SU-DHL-6 (cell line): ENCODE measurements at regions not wholly inside any gene's neighbourhood (a gene's known extent, or its start where the extent isn't known, plus 50 kb on each side); places are given as distances from the start of the nearest gene placed in this dataset.

ENCODE experiments used
- H2AFZ ChIP-seq: fragments of 200-600 bp; sonication (generic); 2 replicates; pipeline ENCODE4 v1.6.1; 2014; ENCODE audit warnings: low read depth, mild to moderate bottlenecking, moderate library complexity, mixed read lengths, antibody characterized with exemption, low read length; ENCODE audit not compliant: severe bottlenecking
- H3F3A ChIP-seq: fragments of 200-600 bp; shearing (Covaris generic); 2 replicates; pipeline ENCODE4 v1.6.0; 2016; ENCODE audit warnings: antibody characterized with exemption, mild to moderate bottlenecking; ENCODE audit not compliant: insufficient read depth
- H3K27ac ChIP-seq: fragments of 200-600 bp; sonication (generic); 2 replicates; pipeline ENCODE4 v1.5.1; 2016; ENCODE audit warnings: low read depth, mild to moderate bottlenecking, low read length, moderate library complexity, mixed read lengths
- H3K27me3 ChIP-seq: fragments of 200-600 bp; sonication (generic), shearing (Covaris generic); 2 replicates; pipeline ENCODE4 v1.6.0; 2014; ENCODE audit warnings: mild to moderate bottlenecking, low read length
- H3K36me3 ChIP-seq: fragments of 200-600 bp; sonication (generic); 2 replicates; pipeline ENCODE4 v1.6.1; 2014; ENCODE audit warnings: mild to moderate bottlenecking, low read length, mixed read lengths
- H3K4me2 ChIP-seq: fragments of 300-600, 200-600 bp; shearing (Covaris generic), sonication (generic); 2 replicates; pipeline ENCODE4 v1.6.0; 2014; ENCODE audit warnings: low read length, low read depth, mild to moderate bottlenecking; ENCODE audit not compliant: poor library complexity, severe bottlenecking
- H3K4me3 ChIP-seq: fragments of 200-600 bp; sonication (generic); 2 replicates; pipeline ENCODE4 v1.5.1; 2014; ENCODE audit warnings: antibody characterized with exemption, low read length, mild to moderate bottlenecking, mixed read lengths; ENCODE audit not compliant: insufficient read depth, poor library complexity, severe bottlenecking
- H3K79me2 ChIP-seq: fragments of 200-600 bp; sonication (generic); 2 replicates; pipeline ENCODE4 v1.6.1; 2014; ENCODE audit warnings: mild to moderate bottlenecking, low read length, moderate library complexity; ENCODE audit not compliant: insufficient read depth
- H3K9ac ChIP-seq: fragments of 200-600 bp; sonication (generic); 2 replicates; pipeline ENCODE4 v1.7.0; 2014; ENCODE audit warnings: mild to moderate bottlenecking, low read length
- H3K9me2 ChIP-seq: fragments of 200-600 bp; sonication (generic); replicated peaks from 2 replicates; pipeline ENCODE4 v1.6.1; 2014; ENCODE audit warnings: low read length; ENCODE audit not compliant: insufficient read depth
- H3K9me3 ChIP-seq: fragments of 200-600 bp; sonication (generic); 2 replicates; pipeline ENCODE4 v1.6.1; 2014; ENCODE audit warnings: low read length, mixed read lengths; ENCODE audit not compliant: insufficient read depth
- H4K20me1 ChIP-seq: fragments of 200-600 bp; sonication (generic); 2 replicates; pipeline ENCODE4 v1.6.1; 2014; ENCODE audit warnings: low read depth, mild to moderate bottlenecking, antibody characterized with exemption, low read length, moderate library complexity, mixed read lengths
- EZH2phosphoT487 ChIP-seq: fragments of 200-600 bp; sonication (generic), shearing (Covaris generic); conservative IDR thresholded peaks from 2 replicates; pipeline ENCODE4 v1.6.1; 2018; ENCODE audit warnings: mild to moderate bottlenecking, antibody characterized with exemption, low read length, moderate library complexity, mixed read lengths
- TF ChIP-seq, protein P1 (sequence below): fragments of 200-600 bp; sonication (generic); IDR thresholded peaks from one replicate; pipeline ENCODE4 v1.5.1; 2017; ENCODE audit warnings: antibody characterized with exemption, mild to moderate bottlenecking, low read length, moderate library complexity; ENCODE audit not compliant: insufficient read depth, poor library complexity, severe bottlenecking

- Histone ChIP-seq H3K9me3 (no peaks in the 10 kb centered on the region), H3K9me2 (no peaks in the 10 kb centered on the region), H4K20me1 (no peaks in the 10 kb centered on the region), H3F3A (no peaks in the 10 kb centered on the region), H3K27me3 (no peaks in the 10 kb centered on the region), H3K79me2 (no peaks in the 10 kb centered on the region), H3K9ac (no peak overlapping the region), H3K36me3 (no peaks in the 10 kb centered on the region), H3K4me3 (no peak overlapping the region), H3K4me2 (no peak overlapping the region), H2AFZ (no peak overlapping the region), H3K27ac (no peak overlapping the region)
- no peak for TF ChIP-seq EZH2phosphoT487
- TF ChIP-seq, protein P1, sequence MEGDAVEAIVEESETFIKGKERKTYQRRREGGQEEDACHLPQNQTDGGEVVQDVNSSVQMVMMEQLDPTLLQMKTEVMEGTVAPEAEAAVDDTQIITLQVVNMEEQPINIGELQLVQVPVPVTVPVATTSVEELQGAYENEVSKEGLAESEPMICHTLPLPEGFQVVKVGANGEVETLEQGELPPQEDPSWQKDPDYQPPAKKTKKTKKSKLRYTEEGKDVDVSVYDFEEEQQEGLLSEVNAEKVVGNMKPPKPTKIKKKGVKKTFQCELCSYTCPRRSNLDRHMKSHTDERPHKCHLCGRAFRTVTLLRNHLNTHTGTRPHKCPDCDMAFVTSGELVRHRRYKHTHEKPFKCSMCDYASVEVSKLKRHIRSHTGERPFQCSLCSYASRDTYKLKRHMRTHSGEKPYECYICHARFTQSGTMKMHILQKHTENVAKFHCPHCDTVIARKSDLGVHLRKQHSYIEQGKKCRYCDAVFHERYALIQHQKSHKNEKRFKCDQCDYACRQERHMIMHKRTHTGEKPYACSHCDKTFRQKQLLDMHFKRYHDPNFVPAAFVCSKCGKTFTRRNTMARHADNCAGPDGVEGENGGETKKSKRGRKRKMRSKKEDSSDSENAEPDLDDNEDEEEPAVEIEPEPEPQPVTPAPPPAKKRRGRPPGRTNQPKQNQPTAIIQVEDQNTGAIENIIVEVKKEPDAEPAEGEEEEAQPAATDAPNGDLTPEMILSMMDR, result no peak
Observed at GRCh38 chr16:51474414-51475091, 323.5 kb upstream of the SALL1 start.

DNA sequence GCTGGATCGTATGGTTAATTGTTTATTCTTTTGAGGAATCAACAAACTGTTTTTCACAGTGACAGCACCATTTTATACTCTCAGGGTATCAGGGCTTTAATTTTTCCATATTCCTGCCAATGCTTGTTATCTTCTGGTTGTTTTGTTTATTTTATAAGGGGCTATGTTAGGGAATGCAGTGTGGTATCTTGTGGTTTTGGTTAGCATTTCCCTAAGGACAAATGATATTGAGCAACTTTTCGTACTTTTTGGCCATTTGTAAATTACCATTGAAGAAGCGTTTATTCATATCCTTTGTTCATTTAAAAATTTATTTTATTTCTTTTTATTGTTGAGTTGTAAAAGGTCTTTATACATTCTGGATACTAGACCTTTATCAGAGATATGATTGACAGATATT, 322.0 kb upstream of the SALL1 start:
- Histone ChIP-seq H3K36me3 (no peaks in the 10 kb centered on the region), H3K9ac (no peak overlapping the region), H3K79me2 (no peaks in the 10 kb centered on the region), H3F3A (no peaks in the 10 kb centered on the region), H3K27ac (no peak overlapping the region), H3K4me2 (no peak overlapping the region), H3K27me3 (no peaks in the 10 kb centered on the region), H4K20me1 (no peaks in the 10 kb centered on the region), H3K9me3 (no peaks in the 10 kb centered on the region), H3K9me2 (no peaks in the 10 kb centered on the region), H2AFZ (no peak overlapping the region), H3K4me3 (no peak overlapping the region)
- TF ChIP-seq EZH2phosphoT487, result no peak
- TF ChIP-seq, protein P1, result no peak

GRCh38 chr16:51470492-51470891, 319.4 kb upstream of the SALL1 start:
- H3K4me2 ChIP-seq, result no peak overlapping the region
- no peaks in the 10 kb centered on the region for H3F3A ChIP-seq
- no peaks in the 10 kb centered on the region for H3K9me2 ChIP-seq
- H3K4me3 ChIP-seq, result no peak overlapping the region
- H3K9me3 ChIP-seq, result no peaks in the 10 kb centered on the region
- no peaks in the 10 kb centered on the region for H3K27me3 ChIP-seq
- no peak overlapping the region for H3K27ac ChIP-seq
- no peaks in the 10 kb centered on the region for H3K36me3 ChIP-seq
- TF ChIP-seq EZH2phosphoT487, result no peak
- TF ChIP-seq, protein P1, result no peak
- no peak overlapping the region for H2AFZ ChIP-seq
- no peaks in the 10 kb centered on the region for H4K20me1 ChIP-seq
- no peak overlapping the region for H3K9ac ChIP-seq
- no peaks in the 10 kb centered on the region for H3K79me2 ChIP-seq
